Activated T-helper 2 cell treated with anti-CD3 and anti-CD28 coated beads, Interferon-gamma antibody, Interleukin-2, Interleukin-4, amounts not matched to agents 10 μg/mL and 5 μg/mL and 100 μg/mL, durations not matched to agents 14 hours and 24 hours and 36 hours (primary cell): ENCODE measurements at regions not wholly inside any gene's neighbourhood (a gene's known extent, or its start where the extent isn't known, plus 50 kb on each side); places are given as distances from the start of the nearest gene placed in this dataset.

Source experiments
- DNase-seq: peaks from one replicate; pipeline ENCODE4 v3.0.0; 2021; ENCODE audit warnings: low spot score
- H3K27ac Mint-ChIP-seq: one replicate; pipeline ENCODE4 v1.8.0; 2021; ENCODE audit warnings: mixed read lengths
- H3K27me3 Mint-ChIP-seq: one replicate; pipeline ENCODE4 v1.8.0; 2021; ENCODE audit warnings: low read depth, mixed read lengths
- H3K36me3 Mint-ChIP-seq: one replicate; pipeline ENCODE4 v1.8.0; 2021; ENCODE audit warnings: low read depth, mixed read lengths
- H3K4me1 Mint-ChIP-seq: one replicate; pipeline ENCODE4 v1.8.0; 2021; ENCODE audit warnings: low read depth, mixed read lengths
- H3K4me3 Mint-ChIP-seq: one replicate; pipeline ENCODE4 v1.8.0; 2021; ENCODE audit warnings: low read depth, mild to moderate bottlenecking, moderate library complexity, mixed read lengths
- H3K9me3 Mint-ChIP-seq: one replicate; pipeline ENCODE4 v1.8.0; 2021; ENCODE audit warnings: mixed read lengths
- intact Hi-C: fragments of 100-400 bp; cut with micrococcal nuclease; formaldehyde crosslinking; loops from one replicate; pipeline ENCODE4 v1.15.1; 2023

DNA sequence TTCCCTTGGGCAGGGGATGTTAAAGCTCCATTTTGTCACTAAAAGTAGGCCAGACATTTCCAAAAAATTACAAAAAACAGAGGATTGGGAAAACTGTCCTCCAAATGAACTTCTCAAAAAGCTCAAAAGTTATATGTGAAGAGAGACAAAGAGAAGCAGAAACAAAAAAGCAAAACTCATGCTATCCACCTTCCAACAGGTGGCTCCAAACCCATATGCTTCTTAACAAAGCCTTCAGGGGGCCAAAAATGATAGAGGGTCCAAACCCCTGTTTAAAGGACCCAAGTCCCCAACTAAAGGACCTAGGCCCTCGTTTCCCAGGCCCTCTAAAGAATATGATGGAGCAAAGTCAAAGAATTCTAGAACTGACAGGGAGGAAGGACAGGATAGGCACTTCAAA lies 146.7 kb downstream of the AASDHPPT start:
- H3K9me3 Mint-ChIP-seq = peaks cover 30% of the 10 kb centered on the region
- intact Hi-C loops = no loop called here
- no peaks in the 10 kb centered on the region for H3K27me3 Mint-ChIP-seq
- no peaks in the 10 kb centered on the region for H3K36me3 Mint-ChIP-seq
- DNase-seq = no peak
- H3K4me1 Mint-ChIP-seq = no peaks in the 10 kb centered on the region
- H3K27ac Mint-ChIP-seq = no peak overlapping the region
- H3K4me3 Mint-ChIP-seq = no peak overlapping the region

DNA sequence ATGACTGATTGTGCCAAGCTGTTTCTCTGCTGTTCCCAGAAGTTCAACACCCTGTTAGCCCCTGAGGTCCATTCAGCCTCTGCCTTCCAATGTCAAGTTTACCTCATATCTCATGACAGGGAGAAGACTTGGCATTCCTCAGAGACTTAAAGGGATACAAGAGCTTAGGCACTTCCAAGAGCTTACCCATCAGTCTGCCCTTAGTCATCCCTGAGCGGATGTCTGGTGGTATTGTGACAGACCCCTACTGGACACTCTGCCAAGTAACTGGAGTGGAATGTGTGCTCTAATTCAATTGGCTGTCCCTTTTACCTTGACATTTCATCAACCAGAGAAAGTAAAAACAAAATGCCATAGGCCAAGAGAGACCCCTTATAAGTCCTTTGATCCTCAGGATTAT lies 151.5 kb downstream of the AASDHPPT start:
- no peaks in the 10 kb centered on the region for H3K27me3 Mint-ChIP-seq
- peaks cover 23% of the 10 kb centered on the region for H3K9me3 Mint-ChIP-seq

DNA sequence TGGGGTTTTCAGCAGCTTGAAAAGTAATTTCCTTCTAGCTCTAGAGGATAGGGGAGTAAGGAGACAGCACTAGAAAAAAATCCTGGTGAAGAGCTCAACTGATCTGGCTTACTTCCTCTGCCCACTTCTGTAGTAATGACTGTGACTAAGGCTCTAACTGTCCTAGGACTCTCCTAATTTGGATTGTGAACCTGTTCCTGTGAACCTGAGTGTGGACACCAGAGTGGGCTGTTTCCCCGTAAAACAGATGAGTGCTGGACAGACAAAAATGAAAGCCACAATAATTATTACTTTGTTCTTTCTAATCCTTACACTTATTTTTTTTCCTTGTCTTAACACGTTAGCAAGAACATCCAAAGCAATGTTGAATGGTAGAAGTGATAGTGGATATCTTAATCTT lies 154.1 kb downstream of the AASDHPPT start:
- Mint-ChIP-seq H3K4me3 (no peak overlapping the region), H3K27me3 (no peaks in the 10 kb centered on the region), H3K27ac (no peak overlapping the region), H3K36me3 (no peaks in the 10 kb centered on the region), H3K9me3 (peaks cover 23% of the 10 kb centered on the region), H3K4me1 (no peaks in the 10 kb centered on the region)
- intact Hi-C loops = no loop called here
- no peak for DNase-seq

More for the DNA sequence above, 151.5 kb downstream of the AASDHPPT start:
- Mint-ChIP-seq H3K4me3 (no peak overlapping the region), H3K36me3 (no peaks in the 10 kb centered on the region), H3K27ac (no peak overlapping the region), H3K4me1 (no peaks in the 10 kb centered on the region)
- DNase-seq = no peak
- intact Hi-C loops = no loop called here

DNA sequence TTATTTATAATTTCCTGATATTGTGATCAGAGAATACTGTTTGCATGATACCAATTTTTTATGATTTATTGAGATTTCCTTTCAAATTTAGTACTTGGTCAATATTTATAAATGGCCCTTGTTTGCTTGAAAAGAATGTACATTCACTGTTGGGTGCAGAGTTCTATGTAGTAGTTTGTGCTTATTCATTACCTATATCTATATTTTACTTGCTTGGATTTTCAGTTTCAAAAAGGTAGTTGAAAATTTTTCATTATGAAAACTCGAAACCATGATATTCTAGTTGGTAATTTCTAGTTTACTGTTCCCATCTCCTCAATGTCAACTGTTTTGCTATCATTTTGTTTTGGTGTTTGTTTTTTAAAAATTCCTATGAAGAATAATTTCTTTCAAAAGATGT lies 155.7 kb downstream of the AASDHPPT start:
- no peaks in the 10 kb centered on the region for H3K36me3 Mint-ChIP-seq
- no peaks in the 10 kb centered on the region for H3K27me3 Mint-ChIP-seq
- DNase-seq = no peak
- peaks cover 17% of the 10 kb centered on the region for H3K9me3 Mint-ChIP-seq
- H3K4me3 Mint-ChIP-seq = no peak overlapping the region
- intact Hi-C loops = no loop called here
- H3K27ac Mint-ChIP-seq = no peak overlapping the region
- H3K4me1 Mint-ChIP-seq = no peaks in the 10 kb centered on the region

DNA sequence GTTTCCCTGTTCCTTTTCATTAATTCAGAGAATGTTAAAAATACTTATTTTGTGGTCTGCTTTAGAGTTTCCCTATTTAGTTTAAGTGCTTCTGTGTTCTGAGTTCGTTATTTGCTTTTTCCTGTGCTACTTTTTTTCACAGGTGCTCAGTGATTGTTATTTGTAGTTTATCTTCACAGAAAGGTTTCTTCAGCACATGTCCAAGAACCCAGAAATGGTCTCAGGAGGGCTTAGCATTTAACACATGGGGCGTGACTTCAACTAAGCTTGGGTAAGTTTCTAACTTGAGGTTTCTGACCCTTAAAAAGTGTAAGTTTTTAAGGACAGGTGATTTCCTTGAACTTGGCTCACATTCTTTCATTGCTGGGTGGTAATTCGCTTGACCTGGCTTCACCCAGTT lies 157.3 kb downstream of the AASDHPPT start:
- Mint-ChIP-seq H3K27me3 (no peaks in the 10 kb centered on the region), H3K36me3 (no peaks in the 10 kb centered on the region), H3K4me3 (no peak overlapping the region), H3K27ac (no peak overlapping the region), H3K9me3 (peaks cover 7% of the 10 kb centered on the region), H3K4me1 (no peaks in the 10 kb centered on the region)
- intact Hi-C loops = no loop called here
- no peak for DNase-seq

DNA sequence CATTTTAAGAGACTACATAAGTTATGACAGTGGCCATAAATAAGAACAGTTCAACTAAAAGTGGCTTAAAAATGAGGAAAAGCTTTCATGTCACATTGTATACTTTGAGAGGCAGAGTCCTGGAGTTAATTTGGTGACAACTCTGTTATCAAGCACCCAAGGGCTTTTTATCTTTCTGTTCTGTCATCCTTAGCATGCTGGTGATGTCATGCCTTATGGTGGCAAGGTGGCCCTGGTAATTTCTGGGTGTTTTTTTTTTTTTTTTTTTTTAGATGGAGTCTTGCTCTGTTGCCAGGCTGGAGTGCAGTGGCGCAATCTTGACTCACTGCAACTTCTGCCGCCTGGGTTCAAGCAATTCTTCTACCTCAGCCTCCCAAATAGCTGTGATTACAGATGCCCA lies 158.8 kb downstream of the AASDHPPT start:
- H3K27me3 Mint-ChIP-seq = no peaks in the 10 kb centered on the region

DNA sequence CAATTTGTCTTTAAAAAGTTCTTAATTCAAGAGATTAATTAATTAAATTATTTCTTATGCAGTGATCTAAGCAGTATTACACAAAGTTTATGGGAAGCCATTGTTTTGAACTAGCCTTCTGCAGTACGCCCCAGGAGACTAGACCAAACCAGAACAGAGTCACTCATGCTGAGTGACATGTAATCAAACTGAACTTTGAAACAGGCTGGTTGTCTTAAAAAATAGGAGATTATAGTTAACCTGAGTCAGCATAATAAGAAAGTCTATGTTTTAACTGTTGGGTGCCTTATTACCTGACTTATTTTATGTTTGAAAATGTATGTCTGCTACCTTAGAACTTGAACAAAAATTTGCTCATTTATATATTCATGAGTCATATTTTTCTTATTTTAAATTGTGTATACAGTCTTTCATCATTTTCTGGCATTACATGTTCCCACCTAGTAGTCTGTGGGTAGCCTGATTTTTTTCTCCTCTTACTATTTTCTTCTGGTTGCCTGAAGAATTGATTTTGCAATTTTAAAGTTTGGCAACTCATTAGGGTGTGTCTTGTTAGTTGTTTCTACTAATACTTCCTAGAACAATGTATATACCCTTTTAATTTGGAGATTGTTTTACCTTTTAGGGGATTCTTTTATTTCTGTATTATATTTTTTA lies 161.4 kb downstream of the AASDHPPT start:
- DNase-seq = no peak
- no peaks in the 10 kb centered on the region for H3K9me3 Mint-ChIP-seq
- H3K4me3 Mint-ChIP-seq = no peak overlapping the region
- intact Hi-C loops = no loop called here
- no peak overlapping the region for H3K27ac Mint-ChIP-seq
- no peaks in the 10 kb centered on the region for H3K27me3 Mint-ChIP-seq
- no peaks in the 10 kb centered on the region for H3K4me1 Mint-ChIP-seq
- no peaks in the 10 kb centered on the region for H3K36me3 Mint-ChIP-seq

More for the DNA sequence above, 158.8 kb downstream of the AASDHPPT start:
- no peak overlapping the region for H3K4me3 Mint-ChIP-seq
- H3K36me3 Mint-ChIP-seq = no peaks in the 10 kb centered on the region
- H3K4me1 Mint-ChIP-seq = no peaks in the 10 kb centered on the region
- no peaks in the 10 kb centered on the region for H3K9me3 Mint-ChIP-seq
- intact Hi-C loops = no loop called here
- DNase-seq = no peak
- H3K27ac Mint-ChIP-seq = no peak overlapping the region

DNA sequence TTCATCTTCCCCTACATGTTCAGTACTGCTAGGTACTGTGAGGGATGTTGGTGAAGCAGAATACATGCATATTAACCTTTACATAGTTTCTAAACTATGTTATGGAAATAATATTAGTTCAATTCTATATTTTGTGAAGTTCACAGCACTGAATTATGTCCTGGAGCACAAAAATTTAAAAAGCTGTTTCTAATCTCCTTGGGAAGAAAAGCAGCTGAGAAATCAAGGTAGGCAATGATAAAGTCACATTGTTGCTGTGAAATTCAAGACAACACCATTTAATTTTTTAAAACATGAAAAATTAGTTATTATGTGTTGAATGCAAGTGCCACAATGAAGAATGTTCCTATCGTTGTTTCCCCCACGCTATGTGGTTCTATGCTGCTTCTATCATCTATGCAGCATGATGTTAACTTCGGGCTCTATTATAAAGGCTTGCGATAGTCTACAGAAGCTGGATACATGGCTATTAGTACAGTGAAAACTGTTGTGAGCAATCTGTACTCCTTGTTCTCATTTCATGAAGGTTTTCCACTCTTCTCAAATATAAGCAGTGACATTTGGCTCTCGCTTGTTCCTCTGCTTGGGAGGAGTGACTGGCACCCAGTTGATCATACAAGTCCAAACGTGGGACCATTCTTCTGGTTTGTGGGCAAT lies 164.3 kb downstream of the AASDHPPT start:
- Mint-ChIP-seq H3K27ac (no peak overlapping the region), H3K27me3 (no peaks in the 10 kb centered on the region), H3K9me3 (peaks cover 14% of the 10 kb centered on the region), H3K36me3 (no peaks in the 10 kb centered on the region), H3K4me1 (no peaks in the 10 kb centered on the region), H3K4me3 (no peak overlapping the region)
- intact Hi-C loops = no loop called here
- no peak for DNase-seq

DNA sequence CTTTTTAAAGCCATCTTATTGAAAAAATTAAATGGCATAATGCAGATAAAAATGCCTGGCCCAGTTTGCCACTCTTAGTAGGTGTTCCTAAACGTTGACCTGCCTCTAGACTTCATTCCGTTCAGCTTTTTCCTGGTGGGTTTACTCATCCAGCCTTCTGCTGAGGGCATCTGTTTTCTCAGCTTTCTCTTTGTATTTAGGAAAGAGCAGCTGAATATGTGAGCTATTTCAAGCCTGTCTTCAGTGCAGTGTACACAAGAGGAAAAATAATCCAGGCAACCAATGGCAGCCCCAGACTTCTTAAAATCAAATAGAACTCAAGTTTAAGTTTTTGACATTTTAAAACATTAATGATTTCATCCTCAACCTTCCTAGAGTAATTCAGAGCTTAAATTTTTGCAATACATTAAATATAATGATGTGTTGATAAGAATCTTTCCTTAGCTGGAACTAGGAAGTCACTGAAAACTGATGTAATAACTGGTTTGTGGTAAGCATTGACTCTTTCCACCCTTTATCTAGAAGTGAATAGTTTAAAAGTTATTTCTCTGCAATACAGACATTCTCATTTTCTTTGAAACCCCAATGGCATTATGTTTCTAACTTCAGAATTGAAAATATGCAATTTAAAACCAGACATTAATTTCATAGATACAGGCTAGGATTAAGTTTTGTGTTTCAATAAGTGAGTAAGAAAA lies 165.4 kb downstream of the AASDHPPT start:
- Mint-ChIP-seq H3K4me1 (no peaks in the 10 kb centered on the region), H3K36me3 (no peaks in the 10 kb centered on the region), H3K4me3 (no peak overlapping the region), H3K27me3 (no peaks in the 10 kb centered on the region), H3K9me3 (peaks cover 18% of the 10 kb centered on the region), H3K27ac (no peak overlapping the region)
- DNase-seq = no peak
- intact Hi-C loops = no loop called here

DNA sequence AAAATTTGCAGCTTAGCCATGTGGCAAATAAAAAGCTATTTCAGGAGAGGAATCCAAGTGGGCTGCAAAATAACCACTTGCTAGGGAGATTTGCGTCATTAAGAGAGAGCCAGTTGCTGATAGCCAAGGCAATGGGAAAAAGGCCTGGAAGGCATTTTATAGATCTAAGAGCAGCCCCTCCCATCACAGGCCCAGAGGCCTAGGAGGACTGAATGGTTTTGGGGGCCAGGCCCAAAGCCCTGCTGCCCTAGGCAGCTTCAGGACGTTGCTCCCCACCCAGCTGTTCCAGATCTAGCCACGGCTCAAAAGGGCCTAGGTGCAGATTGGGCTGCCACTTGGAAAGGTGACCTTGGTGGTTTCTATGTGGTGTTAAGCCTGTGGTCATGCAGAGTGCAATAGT lies 169.0 kb downstream of the AASDHPPT start:
- Mint-ChIP-seq H3K27me3 (no peaks in the 10 kb centered on the region), H3K36me3 (no peaks in the 10 kb centered on the region), H3K4me3 (no peak overlapping the region), H3K4me1 (no peaks in the 10 kb centered on the region), H3K9me3 (peaks cover 22% of the 10 kb centered on the region), H3K27ac (no peak overlapping the region)
- intact Hi-C loops = no loop called here
- no peak for DNase-seq

DNA sequence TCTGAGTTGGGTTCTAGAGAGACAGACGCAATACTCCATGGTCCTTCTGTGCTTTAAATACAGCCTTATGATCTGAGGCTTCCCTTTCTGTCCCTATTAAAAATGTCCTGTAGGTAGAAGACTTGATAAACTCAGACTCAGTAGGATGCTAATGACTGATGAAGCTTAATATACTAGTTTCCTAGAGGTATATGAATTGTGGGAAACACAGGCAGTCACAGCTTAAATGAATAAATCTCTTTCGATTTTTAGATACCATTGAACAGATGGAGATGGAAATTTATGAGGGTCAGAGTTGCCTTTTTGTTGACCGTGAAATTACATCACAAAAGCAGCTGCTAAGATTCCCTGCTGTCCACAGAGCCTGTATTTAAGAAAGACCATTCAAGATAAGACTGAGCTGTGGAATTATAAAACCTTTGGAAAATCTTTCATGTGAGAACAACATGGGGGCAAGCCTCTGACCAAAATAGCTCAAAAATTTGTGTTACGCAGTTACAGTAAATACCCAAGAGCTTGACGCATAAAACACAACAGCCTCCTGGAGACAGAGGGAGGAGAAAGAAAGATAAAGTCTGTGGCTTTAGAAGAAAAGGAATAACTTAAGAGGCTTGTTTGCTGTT lies 172.3 kb downstream of the AASDHPPT start:
- intact Hi-C loops = no loop called here
- DNase-seq = no peak
- Mint-ChIP-seq H3K4me1 (no peaks in the 10 kb centered on the region), H3K4me3 (no peak overlapping the region), H3K36me3 (no peaks in the 10 kb centered on the region), H3K9me3 (peaks cover 22% of the 10 kb centered on the region), H3K27me3 (no peaks in the 10 kb centered on the region), H3K27ac (no peak overlapping the region)

DNA sequence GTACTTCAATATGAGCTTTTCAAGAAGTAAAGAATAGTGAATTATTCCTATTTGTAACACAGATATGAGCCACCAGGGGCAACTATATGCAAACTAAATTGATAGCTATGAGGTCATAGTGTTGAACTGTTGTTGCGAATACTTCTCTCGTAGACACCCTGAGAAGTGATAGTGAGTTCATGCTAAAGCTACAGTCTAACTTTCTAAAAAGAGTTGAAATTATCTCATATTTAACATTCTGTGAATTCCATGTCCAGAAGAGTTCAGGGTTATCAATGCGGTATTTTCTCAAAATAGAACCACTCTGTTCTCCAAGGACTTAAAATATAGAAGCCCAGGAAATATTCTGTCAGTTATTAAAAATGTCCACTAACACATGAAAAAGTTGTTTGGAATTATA lies 185.4 kb downstream of the AASDHPPT start:
- Mint-ChIP-seq H3K4me3 (no peak overlapping the region), H3K27me3 (no peaks in the 10 kb centered on the region), H3K36me3 (no peaks in the 10 kb centered on the region), H3K27ac (no peak overlapping the region), H3K4me1 (no peaks in the 10 kb centered on the region), H3K9me3 (peaks cover 7% of the 10 kb centered on the region)
- intact Hi-C loops = no loop called here
- DNase-seq = no peak

DNA sequence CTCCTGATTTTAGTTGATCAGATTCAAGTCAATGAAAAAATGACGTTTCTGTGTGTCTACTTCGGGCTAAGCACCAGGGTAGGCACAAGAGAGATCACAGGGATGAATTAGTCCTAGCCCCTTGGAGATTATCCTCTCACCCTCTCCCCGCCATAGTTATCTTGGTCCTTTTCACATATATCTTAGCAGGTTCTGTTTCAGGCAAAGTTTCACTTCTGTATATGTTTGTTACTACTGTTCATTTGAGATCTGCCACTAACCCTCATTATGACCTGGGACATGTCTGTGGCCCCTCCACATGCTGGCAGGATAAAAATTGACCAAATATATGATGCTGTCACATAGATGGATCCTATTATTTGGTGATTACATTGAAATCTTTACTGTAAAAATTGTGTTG lies 186.1 kb downstream of the AASDHPPT start:
- H3K4me1 Mint-ChIP-seq = no peaks in the 10 kb centered on the region
- H3K27me3 Mint-ChIP-seq = no peaks in the 10 kb centered on the region
- no peak overlapping the region for H3K4me3 Mint-ChIP-seq
- intact Hi-C loops = no loop called here
- H3K9me3 Mint-ChIP-seq = peaks cover 7% of the 10 kb centered on the region
- H3K36me3 Mint-ChIP-seq = no peaks in the 10 kb centered on the region
- H3K27ac Mint-ChIP-seq = no peak overlapping the region
- DNase-seq = no peak
